OCI-LY3 (cell line): ENCODE measurements at regions not wholly inside any gene's neighbourhood (a gene's known extent, or its start where the extent isn't known, plus 50 kb on each side); places are given as distances from the start of the nearest gene placed in this dataset.

Experiments used
- EZH2phosphoT487 ChIP-seq: fragments of 200-600 bp; shearing (Covaris generic); IDR thresholded peaks from 2 replicates; pipeline ENCODE4 v1.6.1; 2018; ENCODE audit warnings: antibody characterized with exemption, mixed run types, low read depth
- TF ChIP-seq, protein P1 (sequence below): fragments of 200-600, 300-600 bp; sonication (generic); IDR thresholded peaks from 2 replicates; pipeline ENCODE4 v1.5.1; 2014; ENCODE audit warnings: antibody characterized with exemption, low read length, low read depth

DNA sequence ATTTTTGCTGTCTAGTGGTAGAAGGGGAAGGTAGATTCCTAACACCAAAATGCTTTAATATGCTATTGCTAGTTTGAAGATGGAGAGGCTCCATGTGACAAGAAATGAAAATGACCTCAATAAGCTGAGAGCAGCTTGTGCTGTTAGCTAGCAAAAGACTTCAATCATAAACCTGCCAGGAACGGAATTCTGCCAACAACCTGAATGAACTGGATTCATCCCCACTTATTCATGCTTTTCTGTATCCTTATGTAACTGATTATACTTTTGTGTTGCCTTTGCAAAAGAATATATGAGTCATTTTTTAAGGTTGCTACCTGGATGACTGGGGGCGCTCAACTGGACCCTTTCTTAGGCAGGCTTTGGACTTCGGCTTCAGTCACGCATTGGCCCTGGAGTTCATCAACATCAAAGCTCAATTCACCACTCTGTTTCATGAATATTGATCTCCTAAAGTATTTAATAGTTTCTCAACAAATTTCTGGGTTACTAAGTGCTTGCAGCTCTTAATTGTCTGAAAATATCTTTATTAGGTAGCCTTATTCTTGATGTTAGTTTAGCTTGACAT lies 97.5 kb upstream of the KCNJ3 start:
- TF ChIP-seq, protein P1, sequence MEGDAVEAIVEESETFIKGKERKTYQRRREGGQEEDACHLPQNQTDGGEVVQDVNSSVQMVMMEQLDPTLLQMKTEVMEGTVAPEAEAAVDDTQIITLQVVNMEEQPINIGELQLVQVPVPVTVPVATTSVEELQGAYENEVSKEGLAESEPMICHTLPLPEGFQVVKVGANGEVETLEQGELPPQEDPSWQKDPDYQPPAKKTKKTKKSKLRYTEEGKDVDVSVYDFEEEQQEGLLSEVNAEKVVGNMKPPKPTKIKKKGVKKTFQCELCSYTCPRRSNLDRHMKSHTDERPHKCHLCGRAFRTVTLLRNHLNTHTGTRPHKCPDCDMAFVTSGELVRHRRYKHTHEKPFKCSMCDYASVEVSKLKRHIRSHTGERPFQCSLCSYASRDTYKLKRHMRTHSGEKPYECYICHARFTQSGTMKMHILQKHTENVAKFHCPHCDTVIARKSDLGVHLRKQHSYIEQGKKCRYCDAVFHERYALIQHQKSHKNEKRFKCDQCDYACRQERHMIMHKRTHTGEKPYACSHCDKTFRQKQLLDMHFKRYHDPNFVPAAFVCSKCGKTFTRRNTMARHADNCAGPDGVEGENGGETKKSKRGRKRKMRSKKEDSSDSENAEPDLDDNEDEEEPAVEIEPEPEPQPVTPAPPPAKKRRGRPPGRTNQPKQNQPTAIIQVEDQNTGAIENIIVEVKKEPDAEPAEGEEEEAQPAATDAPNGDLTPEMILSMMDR = no peak
- no peak for TF ChIP-seq EZH2phosphoT487
